ENCODE measurements at regions not wholly inside any gene's neighbourhood (a gene's known extent, or its start where the extent isn't known, plus 50 kb on each side); places are given as distances from the start of the nearest gene placed in this dataset.

- TF ChIP-seq POLR2AphosphoS5 (IDR thresholded peaks at IDR 0.05; ENCODE audit: borderline replicate concordance, low read depth, low read length) (no peak), EZH2 (IDR thresholded peaks at IDR 0.05) (no peak)
Measured at GRCh38 chr4:180493299-180493698, 1749.9 kb upstream of the TENM3 start.
